Right atrium auricular region (tissue), 2 donors: ENCODE measurements at regions not wholly inside any gene's neighbourhood (a gene's known extent, or its start where the extent isn't known, plus 50 kb on each side); places are given as distances from the start of the nearest gene placed in this dataset.

Source experiments
- DNase-seq: peaks from one replicate; pipeline ENCODE4 v3.0.0-alpha.2; 2019; ENCODE audit warnings: low spot score
- H3K27ac ChIP-seq, 2 donors: fragments of 200-600 bp; sonication (generic); 1 replicate in 1 of 2; 2 replicates in 1 of 2; pipeline ENCODE4 v1.5.1; 2016 to 2019
- H3K27me3 ChIP-seq, 2 donors: fragments of 200-600 bp; sonication (generic); one replicate each; pipeline versions ENCODE4 v1.5.1 to v1.6.0; 2017 to 2019
- H3K36me3 ChIP-seq: fragments of 200-600 bp; sonication (generic); one replicate; pipeline ENCODE4 v1.5.1; 2016
- H3K4me1 ChIP-seq, 2 donors: fragments of 200-600 bp; sonication (generic); one replicate each; pipeline versions ENCODE4 v1.5.1 to v1.6.0; 2017 to 2019
- H3K4me3 ChIP-seq, 2 donors: fragments of 200-600 bp; sonication (generic); 1 replicate in 1 of 2; 2 replicates in 1 of 2; pipeline ENCODE4 v1.5.1; 2017 to 2019; ENCODE audit warnings: mild to moderate bottlenecking in 1 of 2, moderate library complexity in 1 of 2
- H3K9me3 ChIP-seq, 2 donors: fragments of 200-600 bp; sonication (generic); one replicate each; pipeline ENCODE4 v1.5.1; 2019
- TF ChIP-seq, protein P1 (sequence below), 2 donors: fragments of 200-600 bp; sonication (generic); IDR thresholded peaks; one replicate each; pipeline ENCODE4 v1.5.1; 2019; ENCODE audit warnings: antibody characterized with exemption in 2 of 2

GRCh38 chr10:120710076-120710475, 141.1 kb upstream of the WDR11 start:
- TF ChIP-seq, protein P1, sequence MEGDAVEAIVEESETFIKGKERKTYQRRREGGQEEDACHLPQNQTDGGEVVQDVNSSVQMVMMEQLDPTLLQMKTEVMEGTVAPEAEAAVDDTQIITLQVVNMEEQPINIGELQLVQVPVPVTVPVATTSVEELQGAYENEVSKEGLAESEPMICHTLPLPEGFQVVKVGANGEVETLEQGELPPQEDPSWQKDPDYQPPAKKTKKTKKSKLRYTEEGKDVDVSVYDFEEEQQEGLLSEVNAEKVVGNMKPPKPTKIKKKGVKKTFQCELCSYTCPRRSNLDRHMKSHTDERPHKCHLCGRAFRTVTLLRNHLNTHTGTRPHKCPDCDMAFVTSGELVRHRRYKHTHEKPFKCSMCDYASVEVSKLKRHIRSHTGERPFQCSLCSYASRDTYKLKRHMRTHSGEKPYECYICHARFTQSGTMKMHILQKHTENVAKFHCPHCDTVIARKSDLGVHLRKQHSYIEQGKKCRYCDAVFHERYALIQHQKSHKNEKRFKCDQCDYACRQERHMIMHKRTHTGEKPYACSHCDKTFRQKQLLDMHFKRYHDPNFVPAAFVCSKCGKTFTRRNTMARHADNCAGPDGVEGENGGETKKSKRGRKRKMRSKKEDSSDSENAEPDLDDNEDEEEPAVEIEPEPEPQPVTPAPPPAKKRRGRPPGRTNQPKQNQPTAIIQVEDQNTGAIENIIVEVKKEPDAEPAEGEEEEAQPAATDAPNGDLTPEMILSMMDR (IDR thresholded peaks at IDR 0.05) = no peak
- no peaks in the 10 kb centered on the region for H3K9me3 ChIP-seq
- no peaks in the 10 kb centered on the region for H3K36me3 ChIP-seq
- no peak overlapping the region for H3K4me3 ChIP-seq
- DNase-seq = no peak
- H3K27ac ChIP-seq = no peak overlapping the region
- H3K4me1 ChIP-seq = no peaks in the 10 kb centered on the region
- no peaks in the 10 kb centered on the region for H3K27me3 ChIP-seq

DNA sequence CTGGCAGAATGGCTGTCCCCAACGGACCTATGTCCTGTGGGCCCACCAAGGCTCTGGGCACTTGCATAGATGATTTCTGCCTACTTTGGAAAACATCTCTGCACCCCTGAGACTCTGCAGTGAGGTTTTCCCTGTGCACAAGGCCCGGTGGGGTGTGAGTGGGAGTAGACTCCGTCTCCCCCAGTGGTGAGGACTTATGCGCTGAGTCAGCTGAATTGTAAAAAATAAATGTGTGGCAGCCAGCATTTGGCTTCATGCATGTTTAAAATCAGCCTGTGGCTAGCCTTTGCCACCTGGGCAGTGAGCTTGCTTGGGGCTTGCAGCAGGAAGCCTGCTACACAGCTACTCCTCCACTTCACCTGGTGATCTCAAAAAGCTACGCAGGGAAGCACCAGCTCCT, 139.3 kb upstream of the WDR11 start:
- DNase-seq = no peak
- Histone ChIP-seq H3K27ac (no peak overlapping the region), H3K4me1 (no peaks in the 10 kb centered on the region), H3K36me3 (no peaks in the 10 kb centered on the region), H3K4me3 (no peak overlapping the region), H3K9me3 (no peaks in the 10 kb centered on the region), H3K27me3 (no peaks in the 10 kb centered on the region)
- TF ChIP-seq, protein P1 (IDR thresholded peaks at IDR 0.05) = no peak

DNA sequence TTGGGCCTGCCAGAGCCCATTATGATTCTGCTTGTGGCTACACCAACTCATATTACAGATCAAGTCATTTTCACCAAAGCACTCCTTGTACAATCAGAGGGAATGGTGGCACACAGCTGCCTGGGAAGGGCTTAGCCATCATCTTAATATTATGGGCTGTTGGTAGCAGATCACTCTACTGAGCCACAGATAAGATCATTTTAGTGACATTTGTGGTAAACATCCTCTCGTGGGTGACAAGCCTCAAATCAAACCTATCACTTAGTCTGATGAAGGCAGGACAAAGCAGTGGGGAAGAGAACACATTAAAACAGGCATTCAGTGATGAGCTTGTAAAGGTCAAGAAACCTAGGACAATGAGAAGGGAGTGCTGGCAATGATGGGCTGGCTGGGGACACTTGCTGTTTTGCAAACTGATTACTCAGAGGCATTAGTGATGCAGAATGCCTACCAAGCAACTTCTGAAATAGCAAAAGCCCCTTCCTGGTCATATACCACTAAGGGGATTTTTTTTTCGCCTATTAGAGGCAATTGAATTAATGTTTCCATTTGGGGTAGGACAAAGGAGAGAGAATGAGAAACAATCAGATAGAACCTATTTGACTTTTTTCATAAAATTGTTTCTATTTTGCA, 137.5 kb upstream of the WDR11 start:
- no peak overlapping the region for H3K4me3 ChIP-seq
- TF ChIP-seq, protein P1 (IDR thresholded peaks at IDR 0.05) = no peak
- H3K9me3 ChIP-seq = no peaks in the 10 kb centered on the region

DNA sequence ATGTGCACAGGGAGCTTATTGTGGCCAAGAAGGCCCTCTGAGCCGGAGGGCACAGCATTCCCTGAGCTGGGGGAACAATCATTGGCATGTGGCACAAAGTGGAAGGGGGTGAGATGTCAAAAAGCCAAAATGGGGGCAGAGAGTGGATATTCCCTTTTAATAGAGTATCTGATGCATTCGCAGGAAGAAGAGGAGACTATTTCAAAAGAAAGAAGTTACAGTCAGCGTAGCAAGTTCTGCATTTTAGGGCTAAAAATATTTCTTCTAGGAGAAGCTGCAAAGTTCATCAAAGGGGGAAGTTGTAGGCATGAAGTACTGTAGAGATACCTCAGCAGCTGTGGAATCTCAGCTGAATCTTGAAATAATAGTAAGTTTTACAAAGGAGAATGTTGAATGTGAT, 136.0 kb upstream of the WDR11 start:
- Histone ChIP-seq H3K4me3 (no peak overlapping the region), H3K4me1 (no peaks in the 10 kb centered on the region), H3K27me3 (no peaks in the 10 kb centered on the region), H3K9me3 (no peaks in the 10 kb centered on the region), H3K27ac (no peak overlapping the region), H3K36me3 (no peaks in the 10 kb centered on the region)
- TF ChIP-seq, protein P1 (IDR thresholded peaks at IDR 0.05) = no peak
- no peak for DNase-seq

More for the DNA sequence above, 137.5 kb upstream of the WDR11 start:
- Histone ChIP-seq H3K27ac (no peak overlapping the region), H3K4me1 (no peaks in the 10 kb centered on the region), H3K27me3 (no peaks in the 10 kb centered on the region), H3K36me3 (no peaks in the 10 kb centered on the region)
- no peak for DNase-seq

DNA sequence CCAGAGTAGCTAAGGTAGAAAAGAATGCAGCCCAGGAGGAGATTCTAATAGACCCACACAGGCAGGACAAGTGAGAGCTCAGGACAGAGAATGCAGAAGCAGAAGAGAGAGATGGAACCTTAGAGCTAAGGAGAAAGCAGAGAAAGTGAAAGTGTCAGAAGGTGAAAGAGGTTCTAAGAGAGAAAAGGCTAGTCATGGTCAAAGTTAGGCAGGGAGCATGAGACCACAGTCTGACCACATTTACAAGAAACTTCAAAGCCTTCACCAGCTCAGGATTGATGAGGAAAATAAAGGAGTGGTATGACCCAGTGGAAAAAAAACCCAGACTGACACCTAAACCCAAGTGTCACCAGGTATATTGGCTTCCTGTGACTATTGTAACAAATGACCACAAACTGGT, 131.8 kb upstream of the WDR11 start:
- H3K27ac ChIP-seq = no peak overlapping the region
- H3K4me3 ChIP-seq = no peak overlapping the region
- H3K36me3 ChIP-seq = no peaks in the 10 kb centered on the region
- no peaks in the 10 kb centered on the region for H3K27me3 ChIP-seq
- TF ChIP-seq, protein P1 (IDR thresholded peaks at IDR 0.05) = no peak
- H3K4me1 ChIP-seq = no peaks in the 10 kb centered on the region
- H3K9me3 ChIP-seq = no peaks in the 10 kb centered on the region
- no peak for DNase-seq

DNA sequence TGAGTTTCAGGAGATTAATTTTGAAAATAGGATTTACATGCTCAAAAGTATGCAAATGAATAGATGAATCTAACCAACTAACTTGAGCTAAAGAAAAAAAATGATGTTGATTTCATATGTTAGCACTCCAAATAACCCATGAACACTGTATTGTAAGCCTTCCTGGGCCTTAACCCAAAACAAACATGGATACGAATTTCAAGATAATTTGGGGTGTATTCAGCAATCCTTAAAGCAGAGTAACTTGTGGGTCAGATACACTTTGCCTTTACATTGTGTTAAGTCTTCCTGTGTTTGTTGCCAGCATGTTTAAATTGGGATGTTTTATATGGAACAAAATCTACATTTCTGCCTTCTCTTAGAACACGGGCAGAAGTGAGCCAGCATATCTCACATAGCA, 124.2 kb upstream of the WDR11 start:
- H3K36me3 ChIP-seq = no peaks in the 10 kb centered on the region
- no peak overlapping the region for H3K27ac ChIP-seq
- DNase-seq = no peak
- H3K27me3 ChIP-seq = no peaks in the 10 kb centered on the region
- no peak overlapping the region for H3K4me3 ChIP-seq
- TF ChIP-seq, protein P1 (IDR thresholded peaks at IDR 0.05) = no peak
- no peaks in the 10 kb centered on the region for H3K9me3 ChIP-seq
- H3K4me1 ChIP-seq = no peaks in the 10 kb centered on the region
